ENCODE measurements at regions not wholly inside any gene's neighbourhood (a gene's known extent, or its start where the extent isn't known, plus 50 kb on each side); places are given as distances from the start of the nearest gene placed in this dataset.

DNA sequence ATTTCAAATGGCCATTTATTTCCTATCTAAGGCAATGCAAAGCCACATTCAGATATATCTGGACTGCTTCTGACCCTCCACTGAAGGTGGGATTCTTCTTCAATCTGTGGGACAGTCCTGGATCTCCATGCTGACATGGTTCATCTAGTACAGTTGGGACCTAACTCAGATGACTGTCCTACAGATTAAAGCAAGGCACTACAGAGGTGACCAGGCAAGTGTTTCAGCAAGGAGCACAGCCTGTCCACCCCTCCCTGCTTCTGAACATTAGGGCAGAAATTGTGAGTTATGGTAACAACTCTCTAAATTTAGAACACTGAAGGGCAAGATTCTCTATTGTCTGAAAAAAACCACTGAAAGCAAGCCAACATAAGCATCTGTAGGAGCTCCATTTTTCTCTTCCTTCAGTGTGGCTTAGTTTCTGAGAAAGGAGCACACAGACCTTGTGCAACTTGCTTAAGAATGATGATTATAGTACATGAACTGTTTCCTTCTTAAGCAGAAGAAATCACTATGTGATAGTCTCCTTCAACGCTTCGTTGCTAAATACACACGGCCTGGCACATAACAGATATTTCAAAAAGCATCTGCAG is 62.9 kb upstream of the BARX1 start:
- FAIRE-seq (no peak), DNase-seq (ENCODE audit: low read depth, low spot score) (no peak)
- Histone ChIP-seq H3K9me3 (replicated peaks; ENCODE audit: control insufficient read depth, insufficient read depth, low read length) (no peaks in the 10 kb centered on the region), H3K4me2 (ENCODE audit: insufficient read depth, low read length) (no peak overlapping the region), H3K4me3 (replicated peaks in 1 of 3; ENCODE audit: insufficient read depth in 1 of 3, low read depth in 1 of 3, low read length in 3 of 3) (no peak overlapping the region), H3K9ac (replicated peaks; ENCODE audit: extremely low read depth, insufficient read depth, low read length) (no peak overlapping the region), H3K79me2 (ENCODE audit: control insufficient read depth, insufficient read depth, low read length) (no peaks in the 10 kb centered on the region), H3K27ac (ENCODE audit: insufficient read depth, low read depth, low read length) (no peak overlapping the region), H2AFZ (ENCODE audit: low read depth, low read length) (no peak overlapping the region), H3K27me3 (ENCODE audit: control insufficient read depth in 2 of 2, insufficient read depth in 2 of 2, low read length in 2 of 2) (peaks cover 0 to 5% of the 10 kb centered on the region in 2 experiments), H3K9me1 (replicated peaks; ENCODE audit: control insufficient read depth, extremely low read depth, insufficient read depth, low read length) (no peaks in the 10 kb centered on the region), H4K20me1 (replicated peaks; ENCODE audit: control insufficient read depth, extremely low read depth, insufficient read depth, low read length) (no peaks in the 10 kb centered on the region), H3K36me3 (ENCODE audit: control insufficient read depth in 2 of 2, extremely low read depth in 1 of 2, insufficient read depth in 2 of 2, low read length in 2 of 2) (no peaks in the 10 kb centered on the region), H3K4me1 (ENCODE audit: control insufficient read depth, extremely low read depth, insufficient read depth, low read length) (peaks cover 2% of the 10 kb centered on the region)
- dilution Hi-C loops (cut with MboI; ENCODE audit: extremely low pct_ligation_motif_present, low sequenced_read_pairs) (no loop called here), intact Hi-C loops (cut with micrococcal nuclease) (loop anchor here (10.0 kb wide), 1 partner anchor 587 kb away; no protein-coding TSS in a partner anchor)
- CTCF ChIA-PET, result interaction anchor here (0.6 to 2.4 kb wide), 3 partner anchors 15 to 768 kb away, joined by 3 to 20 read pairs (median 3); no protein-coding TSS in a partner anchor
- BruUV-seq (replicated peaks), result no TSS peak
- POLR2A ChIA-PET, result no interaction called here
- TF ChIP-seq MYC (IDR thresholded peaks at IDR 0.05; ENCODE audit: low read depth, low read length), result no peak
- no peak for TF ChIP-seq POLR2A (IDR thresholded peaks at IDR 0.05; ENCODE audit: low read depth, low read length)
- TF ChIP-seq GATA2 (IDR thresholded peaks at IDR 0.05; ENCODE audit: insufficient read depth, insufficient read length, low read depth, low read length), result no peak
- no peak for TF ChIP-seq POLR2AphosphoS5 (IDR thresholded peaks at IDR 0.05; ENCODE audit: insufficient read depth, low read depth, low read length)
- TF ChIP-seq EZH2 (IDR thresholded peaks at IDR 0.05; ENCODE audit: borderline replicate concordance, low read depth, low read length, severe bottlenecking), result no peak
- no peak for TF ChIP-seq FOS (IDR thresholded peaks at IDR 0.05; ENCODE audit: borderline replicate concordance, insufficient read depth, low read length)
- TF ChIP-seq JUN (IDR thresholded peaks at IDR 0.05; ENCODE audit: borderline replicate concordance, insufficient read depth, insufficient read length, low read depth), result no peak
- TF ChIP-seq, protein P1, sequence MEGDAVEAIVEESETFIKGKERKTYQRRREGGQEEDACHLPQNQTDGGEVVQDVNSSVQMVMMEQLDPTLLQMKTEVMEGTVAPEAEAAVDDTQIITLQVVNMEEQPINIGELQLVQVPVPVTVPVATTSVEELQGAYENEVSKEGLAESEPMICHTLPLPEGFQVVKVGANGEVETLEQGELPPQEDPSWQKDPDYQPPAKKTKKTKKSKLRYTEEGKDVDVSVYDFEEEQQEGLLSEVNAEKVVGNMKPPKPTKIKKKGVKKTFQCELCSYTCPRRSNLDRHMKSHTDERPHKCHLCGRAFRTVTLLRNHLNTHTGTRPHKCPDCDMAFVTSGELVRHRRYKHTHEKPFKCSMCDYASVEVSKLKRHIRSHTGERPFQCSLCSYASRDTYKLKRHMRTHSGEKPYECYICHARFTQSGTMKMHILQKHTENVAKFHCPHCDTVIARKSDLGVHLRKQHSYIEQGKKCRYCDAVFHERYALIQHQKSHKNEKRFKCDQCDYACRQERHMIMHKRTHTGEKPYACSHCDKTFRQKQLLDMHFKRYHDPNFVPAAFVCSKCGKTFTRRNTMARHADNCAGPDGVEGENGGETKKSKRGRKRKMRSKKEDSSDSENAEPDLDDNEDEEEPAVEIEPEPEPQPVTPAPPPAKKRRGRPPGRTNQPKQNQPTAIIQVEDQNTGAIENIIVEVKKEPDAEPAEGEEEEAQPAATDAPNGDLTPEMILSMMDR (IDR thresholded peaks at IDR 0.05; ENCODE audit: extremely low read depth in 1 of 2, insufficient read depth in 1 of 2, low read depth in 1 of 2, low read length in 2 of 2), result no peak
- TF ChIP-seq, protein P2, sequence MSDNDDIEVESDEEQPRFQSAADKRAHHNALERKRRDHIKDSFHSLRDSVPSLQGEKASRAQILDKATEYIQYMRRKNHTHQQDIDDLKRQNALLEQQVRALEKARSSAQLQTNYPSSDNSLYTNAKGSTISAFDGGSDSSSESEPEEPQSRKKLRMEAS (IDR thresholded peaks at IDR 0.05; ENCODE audit: insufficient read depth, insufficient read length), result no peak
